SK-N-SH (cell line): ENCODE measurements at regions not wholly inside any gene's neighbourhood (a gene's known extent, or its start where the extent isn't known, plus 50 kb on each side); places are given as distances from the start of the nearest gene placed in this dataset.

Experiments used
- EZH2phosphoT487 ChIP-seq: fragments of 200-600 bp; sonication (generic); IDR thresholded peaks from 2 replicates; pipeline ENCODE4 v1.6.1; 2017; ENCODE audit warnings: low read depth, mixed run types, mild to moderate bottlenecking, antibody characterized with exemption, moderate library complexity, borderline replicate concordance
- JUND ChIP-seq: IDR thresholded peaks from 2 replicates; pipeline ENCODE4 v1.4.0; 2012
- POLR2AphosphoS5 ChIP-seq: IDR thresholded peaks from 2 replicates; pipeline ENCODE4 v1.6.1; 2012; ENCODE audit warnings: low read depth, low read length
- TAF1 ChIP-seq: IDR thresholded peaks from 2 replicates; pipeline ENCODE4 v1.6.1; 2012; ENCODE audit warnings: low read depth, mild to moderate bottlenecking, low read length, moderate library complexity, borderline replicate concordance
- TF ChIP-seq, protein P1 (sequence below): fragments of 200-600 bp; sonication (generic); IDR thresholded peaks from 2 replicates; pipeline ENCODE4 v1.6.1; 2017; ENCODE audit warnings: antibody characterized with exemption, mild to moderate bottlenecking, moderate library complexity
- TF ChIP-seq, protein P2 (sequence below): IDR thresholded peaks from 2 replicates; pipeline ENCODE4 v1.4.0; 2012; ENCODE audit warnings: low read depth, borderline replicate concordance

DNA sequence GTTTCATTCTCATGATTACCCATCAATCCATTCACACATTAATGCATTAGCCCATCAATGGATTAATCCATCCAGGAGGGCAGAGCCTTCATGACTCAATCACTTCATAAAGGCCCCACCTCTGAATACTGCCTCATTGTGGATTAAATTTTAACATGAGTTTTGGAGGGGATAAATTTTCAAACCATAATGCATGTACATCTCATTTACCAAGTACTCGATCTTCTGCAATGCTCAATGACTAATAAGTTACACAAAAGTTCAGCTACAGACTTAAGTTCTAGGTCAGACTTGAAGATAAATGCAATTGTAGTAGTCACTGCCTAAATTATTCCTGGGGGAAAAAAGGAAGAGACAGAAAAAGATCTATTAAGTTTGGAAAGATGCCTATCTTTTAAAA is 120.0 kb upstream of the OSR1 start:
- TF ChIP-seq EZH2phosphoT487 (no peak), POLR2AphosphoS5 (no peak), JUND (no peak), TAF1 (no peak)
- TF ChIP-seq, protein P1, sequence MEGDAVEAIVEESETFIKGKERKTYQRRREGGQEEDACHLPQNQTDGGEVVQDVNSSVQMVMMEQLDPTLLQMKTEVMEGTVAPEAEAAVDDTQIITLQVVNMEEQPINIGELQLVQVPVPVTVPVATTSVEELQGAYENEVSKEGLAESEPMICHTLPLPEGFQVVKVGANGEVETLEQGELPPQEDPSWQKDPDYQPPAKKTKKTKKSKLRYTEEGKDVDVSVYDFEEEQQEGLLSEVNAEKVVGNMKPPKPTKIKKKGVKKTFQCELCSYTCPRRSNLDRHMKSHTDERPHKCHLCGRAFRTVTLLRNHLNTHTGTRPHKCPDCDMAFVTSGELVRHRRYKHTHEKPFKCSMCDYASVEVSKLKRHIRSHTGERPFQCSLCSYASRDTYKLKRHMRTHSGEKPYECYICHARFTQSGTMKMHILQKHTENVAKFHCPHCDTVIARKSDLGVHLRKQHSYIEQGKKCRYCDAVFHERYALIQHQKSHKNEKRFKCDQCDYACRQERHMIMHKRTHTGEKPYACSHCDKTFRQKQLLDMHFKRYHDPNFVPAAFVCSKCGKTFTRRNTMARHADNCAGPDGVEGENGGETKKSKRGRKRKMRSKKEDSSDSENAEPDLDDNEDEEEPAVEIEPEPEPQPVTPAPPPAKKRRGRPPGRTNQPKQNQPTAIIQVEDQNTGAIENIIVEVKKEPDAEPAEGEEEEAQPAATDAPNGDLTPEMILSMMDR = no peak
- TF ChIP-seq, protein P2, sequence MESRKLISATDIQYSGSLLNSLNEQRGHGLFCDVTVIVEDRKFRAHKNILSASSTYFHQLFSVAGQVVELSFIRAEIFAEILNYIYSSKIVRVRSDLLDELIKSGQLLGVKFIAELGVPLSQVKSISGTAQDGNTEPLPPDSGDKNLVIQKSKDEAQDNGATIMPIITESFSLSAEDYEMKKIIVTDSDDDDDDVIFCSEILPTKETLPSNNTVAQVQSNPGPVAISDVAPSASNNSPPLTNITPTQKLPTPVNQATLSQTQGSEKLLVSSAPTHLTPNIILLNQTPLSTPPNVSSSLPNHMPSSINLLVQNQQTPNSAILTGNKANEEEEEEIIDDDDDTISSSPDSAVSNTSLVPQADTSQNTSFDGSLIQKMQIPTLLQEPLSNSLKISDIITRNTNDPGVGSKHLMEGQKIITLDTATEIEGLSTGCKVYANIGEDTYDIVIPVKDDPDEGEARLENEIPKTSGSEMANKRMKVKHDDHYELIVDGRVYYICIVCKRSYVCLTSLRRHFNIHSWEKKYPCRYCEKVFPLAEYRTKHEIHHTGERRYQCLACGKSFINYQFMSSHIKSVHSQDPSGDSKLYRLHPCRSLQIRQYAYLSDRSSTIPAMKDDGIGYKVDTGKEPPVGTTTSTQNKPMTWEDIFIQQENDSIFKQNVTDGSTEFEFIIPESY = no peak
